Stimulated activated CD4-positive, alpha-beta T cell treated with anti-CD3 and anti-CD28 coated beads, Interleukin-12 subunit alpha, Interleukin-12 subunit beta, amount 100 ng/mL, for 48 hours (primary cell): ENCODE measurements at regions not wholly inside any gene's neighbourhood (a gene's known extent, or its start where the extent isn't known, plus 50 kb on each side); places are given as distances from the start of the nearest gene placed in this dataset.

Experiments
- DNase-seq, 3 donors: peaks; one replicate each; pipeline ENCODE4 v3.0.0-alpha.2; 2020; ENCODE audit warnings: low read depth in 2 of 3, low spot score in 1 of 3

- DNase-seq = no peak
Measured at GRCh38 chr1:72341661-72342060, 59.3 kb upstream of the NEGR1 start.

- no peak for DNase-seq
Measured at GRCh38 chr1:72336776-72337175, 54.4 kb upstream of the NEGR1 start.
